ENCODE measurements at regions not wholly inside any gene's neighbourhood (a gene's known extent, or its start where the extent isn't known, plus 50 kb on each side); places are given as distances from the start of the nearest gene placed in this dataset.
"Not testable (repeated sequence)": the region's sequence is repeated elsewhere in the genome, so short reads cannot be mapped to it uniquely, and the experiment has no call there.

DNA sequence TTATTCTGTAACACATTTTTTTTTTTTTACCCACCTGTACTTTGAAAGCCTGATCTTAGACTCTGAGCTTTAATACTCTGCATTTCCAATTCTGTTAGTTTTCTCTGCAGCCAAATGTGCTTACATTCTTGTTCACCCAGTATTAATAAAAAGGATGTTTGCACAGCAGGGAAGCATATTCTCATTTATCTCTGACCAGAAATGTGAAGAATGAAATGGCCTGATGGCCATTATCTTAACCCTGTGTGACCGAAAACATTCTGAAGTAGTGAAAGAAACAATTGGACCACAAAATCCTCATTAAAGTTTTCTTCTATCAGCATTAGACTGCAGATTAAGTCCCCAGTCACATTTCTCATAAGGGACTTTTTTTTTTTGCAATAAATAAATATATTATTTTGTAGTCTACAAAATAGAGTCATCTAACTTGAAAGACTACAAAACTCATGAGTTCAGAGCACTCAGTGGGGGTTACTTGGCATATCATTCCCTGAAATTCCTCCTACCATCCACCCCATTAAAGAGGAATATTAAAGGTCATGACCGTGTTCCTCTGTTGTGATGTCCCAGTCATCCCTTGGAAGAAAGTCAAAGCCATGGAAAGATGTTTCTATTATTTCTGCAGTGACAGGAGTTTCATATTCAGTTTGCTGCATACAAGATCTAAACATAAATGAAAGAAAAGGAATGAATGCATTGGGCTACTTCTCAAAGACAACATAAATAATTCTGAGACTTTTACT is 364.4 kb downstream of the RND3 start:
- DNase-seq (ENCODE audit: low spot score) (no peak), ATAC-seq (ENCODE audit: low FRiP score) (no peak)
- TF ChIP-seq, protein P1, sequence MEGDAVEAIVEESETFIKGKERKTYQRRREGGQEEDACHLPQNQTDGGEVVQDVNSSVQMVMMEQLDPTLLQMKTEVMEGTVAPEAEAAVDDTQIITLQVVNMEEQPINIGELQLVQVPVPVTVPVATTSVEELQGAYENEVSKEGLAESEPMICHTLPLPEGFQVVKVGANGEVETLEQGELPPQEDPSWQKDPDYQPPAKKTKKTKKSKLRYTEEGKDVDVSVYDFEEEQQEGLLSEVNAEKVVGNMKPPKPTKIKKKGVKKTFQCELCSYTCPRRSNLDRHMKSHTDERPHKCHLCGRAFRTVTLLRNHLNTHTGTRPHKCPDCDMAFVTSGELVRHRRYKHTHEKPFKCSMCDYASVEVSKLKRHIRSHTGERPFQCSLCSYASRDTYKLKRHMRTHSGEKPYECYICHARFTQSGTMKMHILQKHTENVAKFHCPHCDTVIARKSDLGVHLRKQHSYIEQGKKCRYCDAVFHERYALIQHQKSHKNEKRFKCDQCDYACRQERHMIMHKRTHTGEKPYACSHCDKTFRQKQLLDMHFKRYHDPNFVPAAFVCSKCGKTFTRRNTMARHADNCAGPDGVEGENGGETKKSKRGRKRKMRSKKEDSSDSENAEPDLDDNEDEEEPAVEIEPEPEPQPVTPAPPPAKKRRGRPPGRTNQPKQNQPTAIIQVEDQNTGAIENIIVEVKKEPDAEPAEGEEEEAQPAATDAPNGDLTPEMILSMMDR (IDR thresholded peaks at IDR 0.05): no peak

DNA sequence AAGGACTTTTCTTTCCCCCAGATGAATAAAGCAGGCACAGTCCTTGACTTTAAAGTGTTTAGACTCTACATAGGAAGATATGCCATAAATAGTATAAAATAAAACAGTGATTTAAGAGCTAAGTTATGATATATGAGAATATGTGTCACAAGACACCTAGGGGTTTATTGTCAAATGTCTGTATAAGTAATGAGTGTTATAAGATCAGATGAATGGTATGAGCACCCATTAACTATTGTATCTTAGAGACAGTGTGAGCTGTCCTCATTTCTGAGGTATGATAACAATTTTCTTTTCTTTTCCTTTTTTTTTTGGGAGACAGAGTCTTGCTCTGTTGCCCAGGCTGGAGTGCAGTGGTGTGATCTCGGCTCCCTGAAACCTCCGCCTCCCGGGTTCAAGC is 365.3 kb downstream of the RND3 start:
- ATAC-seq (ENCODE audit: low FRiP score) (no peak), DNase-seq (ENCODE audit: low spot score) (no peak)
- TF ChIP-seq, protein P1 (IDR thresholded peaks at IDR 0.05): no peak

DNA sequence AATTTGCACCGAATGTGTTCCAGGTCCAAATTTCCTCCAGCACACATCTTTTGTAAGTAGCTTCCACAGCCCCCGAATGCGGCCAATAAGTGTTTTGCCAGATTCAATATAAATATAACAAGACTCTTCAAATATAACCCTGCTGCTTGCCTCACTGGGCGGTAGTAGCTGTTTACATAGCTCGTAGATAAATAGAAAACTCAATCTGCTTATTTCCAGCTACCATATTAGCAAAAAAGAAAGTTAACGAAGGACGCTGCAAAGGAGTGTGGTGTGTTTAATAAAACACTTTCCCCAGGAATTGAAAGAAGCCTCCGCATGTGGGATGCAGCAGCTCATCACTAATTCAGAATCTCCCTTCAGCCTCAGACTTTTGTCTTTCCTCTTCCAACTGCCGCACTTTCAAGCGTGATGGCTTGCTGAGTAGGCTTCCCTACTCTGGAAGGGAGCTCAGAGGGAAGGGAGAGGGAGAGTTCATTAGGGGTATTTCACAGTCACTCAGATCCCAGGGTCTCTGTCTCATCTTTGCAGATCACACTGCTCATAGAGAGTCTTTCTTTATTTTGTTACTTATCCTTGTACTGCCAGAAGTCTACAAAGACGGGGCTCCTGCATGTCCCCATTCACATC is 367.0 kb downstream of the RND3 start:
- TF ChIP-seq, protein P1 (IDR thresholded peaks at IDR 0.05): no peak
- ATAC-seq (ENCODE audit: low FRiP score): no peak
- no peak for DNase-seq (ENCODE audit: low spot score)

DNA sequence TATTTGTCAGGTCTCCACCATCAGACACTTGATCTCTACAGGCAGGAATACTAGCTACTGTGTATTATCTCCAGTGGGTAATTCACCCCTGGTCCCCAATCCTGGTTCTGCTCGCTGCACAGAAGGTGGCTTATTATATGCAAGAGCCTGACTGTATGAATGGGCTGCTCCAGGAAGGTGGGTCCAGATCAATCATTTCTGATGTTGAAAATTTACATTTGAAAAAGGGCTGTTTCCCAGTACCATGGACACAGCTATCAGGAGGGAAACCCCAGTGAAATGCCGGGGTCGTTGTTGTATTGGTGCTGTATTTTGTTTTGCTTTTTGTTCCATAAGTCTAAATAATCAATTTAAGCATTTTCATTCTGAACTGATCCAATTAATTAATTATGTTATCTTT is 367.6 kb downstream of the RND3 start:
- no peak for ATAC-seq (ENCODE audit: low FRiP score)

DNA sequence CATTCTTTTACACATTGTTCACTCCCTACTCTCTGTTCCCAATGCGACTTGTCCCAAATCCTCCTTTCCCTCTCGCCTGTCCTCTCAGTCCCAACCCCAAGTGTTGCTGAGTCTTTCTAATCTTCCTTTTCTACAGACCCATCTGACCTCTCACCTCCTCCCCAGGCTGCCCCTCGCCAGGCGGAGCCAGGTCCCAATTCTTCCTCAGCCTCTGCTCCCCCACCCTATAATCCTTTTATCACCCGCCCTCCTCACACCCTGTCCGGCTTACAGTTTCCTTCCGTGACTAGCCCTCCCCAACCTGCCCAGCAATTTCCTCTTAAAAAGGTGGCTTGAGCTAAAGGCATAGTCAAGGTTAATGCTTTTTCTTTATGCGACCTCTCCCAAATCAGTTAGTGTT is 373.4 kb downstream of the RND3 start:
- DNase-seq (ENCODE audit: low spot score); ATAC-seq (ENCODE audit: low FRiP score): not testable (repeated sequence)

More for the DNA sequence above, 367.6 kb downstream of the RND3 start:
- no peak for DNase-seq (ENCODE audit: low spot score)
- TF ChIP-seq, protein P1 (IDR thresholded peaks at IDR 0.05): no peak

DNA sequence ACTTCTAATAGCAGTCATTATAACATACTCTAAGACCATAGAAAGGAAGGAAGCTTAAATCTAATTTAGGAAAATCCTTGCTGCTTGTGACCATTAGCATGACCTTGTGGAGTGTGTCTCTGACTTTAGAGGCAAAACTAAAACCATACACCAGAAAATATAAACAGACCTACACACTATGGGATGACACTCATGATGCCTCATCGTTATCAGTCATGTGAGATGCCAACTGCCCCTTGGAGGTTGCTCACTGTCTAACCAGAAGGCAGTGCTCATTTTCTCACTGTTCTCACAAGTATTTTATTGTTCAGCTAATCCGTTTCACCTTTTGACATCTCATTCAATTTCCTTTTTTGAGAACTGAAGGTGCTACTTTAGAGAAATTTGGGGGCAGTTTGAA is 376.9 kb downstream of the RND3 start:
- TF ChIP-seq, protein P1 (IDR thresholded peaks at IDR 0.05): no peak
- ATAC-seq (ENCODE audit: low FRiP score): no peak
- DNase-seq (ENCODE audit: low spot score): no peak

DNA sequence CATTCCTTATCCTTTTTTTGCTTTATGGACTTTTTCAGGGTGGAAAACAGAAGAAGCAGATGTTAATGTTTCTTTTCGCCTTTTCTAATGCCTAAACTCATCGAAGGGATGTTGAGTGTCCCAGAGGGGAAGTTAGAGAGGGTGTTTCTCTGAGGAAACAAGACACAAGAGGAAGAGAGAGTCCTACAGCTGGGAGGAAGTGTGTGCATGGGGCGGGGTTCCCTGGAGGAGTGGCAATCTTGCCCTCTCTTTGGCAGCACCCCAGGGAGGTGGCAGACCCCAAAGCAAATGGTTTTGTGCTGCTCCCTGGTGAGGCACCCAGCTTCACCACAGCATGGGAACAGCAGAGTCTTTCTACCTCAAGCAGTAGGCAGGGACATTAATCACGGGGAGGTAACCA is 377.6 kb downstream of the RND3 start:
- no peak for DNase-seq (ENCODE audit: low spot score)
- TF ChIP-seq, protein P1 (IDR thresholded peaks at IDR 0.05): no peak
- ATAC-seq (ENCODE audit: low FRiP score): no peak

Data from omental fat pad (tissue), 3 donors.